D721Med (cell line): ENCODE measurements at regions not wholly inside any gene's neighbourhood (a gene's known extent, or its start where the extent isn't known, plus 50 kb on each side); places are given as distances from the start of the nearest gene placed in this dataset.

Source experiments
- DNase-seq: peaks from one replicate; pipeline ENCODE4 v3.0.0; 2011; ENCODE audit warnings: low spot score; ENCODE audit not compliant: insufficient read length
- FAIRE-seq: peaks from 2 replicates; lab custom pipeline; 2011; peaks lifted over from hg19 to GRCh38; lab: Jason Lieb, UNC
- CTCF ChIP-seq: IDR thresholded peaks from 2 replicates; pipeline ENCODE4 v1.5.1; 2012; ENCODE audit warnings: mild to moderate bottlenecking, control low read depth; ENCODE audit not compliant: insufficient read depth; ENCODE audit errors: missing control alignments

GRCh38 chr10:4219901-4220300, 434.9 kb upstream of the KLF6 start:
- FAIRE-seq = peak; percentile 93
- no peak for TF ChIP-seq CTCF
- no peak for DNase-seq

- TF ChIP-seq CTCF = no peak
- no peak for FAIRE-seq
- DNase-seq = no peak
Measured at GRCh38 chr10:4217653-4218052, 432.6 kb upstream of the KLF6 start.

GRCh38 chr10:4217187-4217586, 432.2 kb upstream of the KLF6 start:
- no peak for TF ChIP-seq CTCF
- DNase-seq = no peak
- FAIRE-seq = no peak

- TF ChIP-seq CTCF = no peak
- DNase-seq = no peak
- no peak for FAIRE-seq
Measured at GRCh38 chr10:4216726-4217125, 431.7 kb upstream of the KLF6 start.

- no peak for DNase-seq
- TF ChIP-seq CTCF = no peak
- FAIRE-seq = no peak
Measured at GRCh38 chr10:4215963-4216575, 431.1 kb upstream of the KLF6 start.

GRCh38 chr10:4215485-4215884, 430.5 kb upstream of the KLF6 start:
- TF ChIP-seq CTCF = no peak
- FAIRE-seq = no peak
- DNase-seq = no peak

GRCh38 chr10:4214908-4215307, 429.9 kb upstream of the KLF6 start:
- no peak for TF ChIP-seq CTCF
- FAIRE-seq = no peak
- no peak for DNase-seq
